H1 (cell line): ENCODE measurements at regions not wholly inside any gene's neighbourhood (a gene's known extent, or its start where the extent isn't known, plus 50 kb on each side); places are given as distances from the start of the nearest gene placed in this dataset.

ENCODE experiments used
- BACH1 ChIP-seq: IDR thresholded peaks from 2 replicates; pipeline ENCODE4 v1.6.1; 2012; ENCODE audit warnings: low read length, improper control_type of control experiment
- CHD2 ChIP-seq: IDR thresholded peaks from 2 replicates; pipeline ENCODE4 v1.6.1; 2012; ENCODE audit warnings: low read length, improper control_type of control experiment
- EP300 ChIP-seq, 2 experiments: IDR thresholded peaks; 1 replicate in 1 of 2; 2 replicates in 1 of 2; pipeline ENCODE4 v1.6.1; 2011 to 2012; ENCODE audit warnings: low read depth in 2 of 2, low read length in 2 of 2, mild to moderate bottlenecking in 2 of 2, borderline replicate concordance in 1 of 2, inconsistent platforms in 1 of 2, moderate library complexity in 1 of 2
- POLR2A ChIP-seq, 2 experiments: IDR thresholded peaks; 1 replicate in 1 of 2; 2 replicates in 1 of 2; pipeline ENCODE4 v1.6.1; 2011; ENCODE audit warnings: low read depth in 2 of 2, low read length in 2 of 2, mild to moderate bottlenecking in 2 of 2; ENCODE audit errors: control extremely low read depth in 1 of 2
- SAP30 ChIP-seq: fragments of 300-600 bp; sonication (generic); IDR thresholded peaks from 2 replicates; pipeline ENCODE4 v1.7.1; 2012; ENCODE audit warnings: low read length, moderate library complexity, mild to moderate bottlenecking, inconsistent platforms; ENCODE audit not compliant: insufficient read depth, insufficient replicate concordance
- SP4 ChIP-seq: IDR thresholded peaks from 2 replicates; pipeline ENCODE4 v1.6.1; 2012; ENCODE audit warnings: low read length, inconsistent platforms
- TAF7 ChIP-seq: optimal IDR thresholded peaks from 2 replicates; pipeline ENCODE3; 2011; ENCODE audit warnings: low read depth, mild to moderate bottlenecking, inconsistent platforms, low read length, moderate library complexity, borderline replicate concordance
- USF2 ChIP-seq: IDR thresholded peaks from 2 replicates; pipeline ENCODE4 v1.6.1; 2011; ENCODE audit warnings: low read length, improper control_type of control experiment
- ZNF274 ChIP-seq: IDR thresholded peaks from 2 replicates; pipeline ENCODE4 v1.7.0; 2012; ENCODE audit warnings: low read length, borderline replicate concordance; ENCODE audit errors: extremely low read depth
- TF ChIP-seq, protein P1 (sequence below): fragments of 300-600 bp; sonication (generic); IDR thresholded peaks from 2 replicates; pipeline ENCODE4 v1.7.1; 2012; ENCODE audit warnings: low read length, moderate library complexity, mild to moderate bottlenecking, inconsistent platforms; ENCODE audit not compliant: insufficient replicate concordance

- TF ChIP-seq, protein P1, sequence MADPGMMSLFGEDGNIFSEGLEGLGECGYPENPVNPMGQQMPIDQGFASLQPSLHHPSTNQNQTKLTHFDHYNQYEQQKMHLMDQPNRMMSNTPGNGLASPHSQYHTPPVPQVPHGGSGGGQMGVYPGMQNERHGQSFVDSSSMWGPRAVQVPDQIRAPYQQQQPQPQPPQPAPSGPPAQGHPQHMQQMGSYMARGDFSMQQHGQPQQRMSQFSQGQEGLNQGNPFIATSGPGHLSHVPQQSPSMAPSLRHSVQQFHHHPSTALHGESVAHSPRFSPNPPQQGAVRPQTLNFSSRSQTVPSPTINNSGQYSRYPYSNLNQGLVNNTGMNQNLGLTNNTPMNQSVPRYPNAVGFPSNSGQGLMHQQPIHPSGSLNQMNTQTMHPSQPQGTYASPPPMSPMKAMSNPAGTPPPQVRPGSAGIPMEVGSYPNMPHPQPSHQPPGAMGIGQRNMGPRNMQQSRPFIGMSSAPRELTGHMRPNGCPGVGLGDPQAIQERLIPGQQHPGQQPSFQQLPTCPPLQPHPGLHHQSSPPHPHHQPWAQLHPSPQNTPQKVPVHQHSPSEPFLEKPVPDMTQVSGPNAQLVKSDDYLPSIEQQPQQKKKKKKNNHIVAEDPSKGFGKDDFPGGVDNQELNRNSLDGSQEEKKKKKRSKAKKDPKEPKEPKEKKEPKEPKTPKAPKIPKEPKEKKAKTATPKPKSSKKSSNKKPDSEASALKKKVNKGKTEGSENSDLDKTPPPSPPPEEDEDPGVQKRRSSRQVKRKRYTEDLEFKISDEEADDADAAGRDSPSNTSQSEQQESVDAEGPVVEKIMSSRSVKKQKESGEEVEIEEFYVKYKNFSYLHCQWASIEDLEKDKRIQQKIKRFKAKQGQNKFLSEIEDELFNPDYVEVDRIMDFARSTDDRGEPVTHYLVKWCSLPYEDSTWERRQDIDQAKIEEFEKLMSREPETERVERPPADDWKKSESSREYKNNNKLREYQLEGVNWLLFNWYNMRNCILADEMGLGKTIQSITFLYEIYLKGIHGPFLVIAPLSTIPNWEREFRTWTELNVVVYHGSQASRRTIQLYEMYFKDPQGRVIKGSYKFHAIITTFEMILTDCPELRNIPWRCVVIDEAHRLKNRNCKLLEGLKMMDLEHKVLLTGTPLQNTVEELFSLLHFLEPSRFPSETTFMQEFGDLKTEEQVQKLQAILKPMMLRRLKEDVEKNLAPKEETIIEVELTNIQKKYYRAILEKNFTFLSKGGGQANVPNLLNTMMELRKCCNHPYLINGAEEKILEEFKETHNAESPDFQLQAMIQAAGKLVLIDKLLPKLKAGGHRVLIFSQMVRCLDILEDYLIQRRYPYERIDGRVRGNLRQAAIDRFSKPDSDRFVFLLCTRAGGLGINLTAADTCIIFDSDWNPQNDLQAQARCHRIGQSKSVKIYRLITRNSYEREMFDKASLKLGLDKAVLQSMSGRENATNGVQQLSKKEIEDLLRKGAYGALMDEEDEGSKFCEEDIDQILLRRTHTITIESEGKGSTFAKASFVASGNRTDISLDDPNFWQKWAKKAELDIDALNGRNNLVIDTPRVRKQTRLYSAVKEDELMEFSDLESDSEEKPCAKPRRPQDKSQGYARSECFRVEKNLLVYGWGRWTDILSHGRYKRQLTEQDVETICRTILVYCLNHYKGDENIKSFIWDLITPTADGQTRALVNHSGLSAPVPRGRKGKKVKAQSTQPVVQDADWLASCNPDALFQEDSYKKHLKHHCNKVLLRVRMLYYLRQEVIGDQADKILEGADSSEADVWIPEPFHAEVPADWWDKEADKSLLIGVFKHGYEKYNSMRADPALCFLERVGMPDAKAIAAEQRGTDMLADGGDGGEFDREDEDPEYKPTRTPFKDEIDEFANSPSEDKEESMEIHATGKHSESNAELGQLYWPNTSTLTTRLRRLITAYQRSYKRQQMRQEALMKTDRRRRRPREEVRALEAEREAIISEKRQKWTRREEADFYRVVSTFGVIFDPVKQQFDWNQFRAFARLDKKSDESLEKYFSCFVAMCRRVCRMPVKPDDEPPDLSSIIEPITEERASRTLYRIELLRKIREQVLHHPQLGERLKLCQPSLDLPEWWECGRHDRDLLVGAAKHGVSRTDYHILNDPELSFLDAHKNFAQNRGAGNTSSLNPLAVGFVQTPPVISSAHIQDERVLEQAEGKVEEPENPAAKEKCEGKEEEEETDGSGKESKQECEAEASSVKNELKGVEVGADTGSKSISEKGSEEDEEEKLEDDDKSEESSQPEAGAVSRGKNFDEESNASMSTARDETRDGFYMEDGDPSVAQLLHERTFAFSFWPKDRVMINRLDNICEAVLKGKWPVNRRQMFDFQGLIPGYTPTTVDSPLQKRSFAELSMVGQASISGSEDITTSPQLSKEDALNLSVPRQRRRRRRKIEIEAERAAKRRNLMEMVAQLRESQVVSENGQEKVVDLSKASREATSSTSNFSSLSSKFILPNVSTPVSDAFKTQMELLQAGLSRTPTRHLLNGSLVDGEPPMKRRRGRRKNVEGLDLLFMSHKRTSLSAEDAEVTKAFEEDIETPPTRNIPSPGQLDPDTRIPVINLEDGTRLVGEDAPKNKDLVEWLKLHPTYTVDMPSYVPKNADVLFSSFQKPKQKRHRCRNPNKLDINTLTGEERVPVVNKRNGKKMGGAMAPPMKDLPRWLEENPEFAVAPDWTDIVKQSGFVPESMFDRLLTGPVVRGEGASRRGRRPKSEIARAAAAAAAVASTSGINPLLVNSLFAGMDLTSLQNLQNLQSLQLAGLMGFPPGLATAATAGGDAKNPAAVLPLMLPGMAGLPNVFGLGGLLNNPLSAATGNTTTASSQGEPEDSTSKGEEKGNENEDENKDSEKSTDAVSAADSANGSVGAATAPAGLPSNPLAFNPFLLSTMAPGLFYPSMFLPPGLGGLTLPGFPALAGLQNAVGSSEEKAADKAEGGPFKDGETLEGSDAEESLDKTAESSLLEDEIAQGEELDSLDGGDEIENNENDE: no peak
- TF ChIP-seq CHD2: no peak
- no peak for TF ChIP-seq ZNF274
- TF ChIP-seq SP4: no peak
- no peak for TF ChIP-seq BACH1
- no peak for TF ChIP-seq TAF7
- no peak for TF ChIP-seq EP300 (IDR thresholded peaks at IDR 0.05; ENCODE audit: borderline replicate concordance in 1 of 2, low read depth in 2 of 2, low read length in 2 of 2)
- no peak for TF ChIP-seq SAP30
- TF ChIP-seq POLR2A (IDR thresholded peaks at IDR 0.05; ENCODE audit: control extremely low read depth in 1 of 2, low read depth in 2 of 2, low read length in 2 of 2): no peak
- TF ChIP-seq USF2: no peak
Measured at GRCh38 chr7:112638675-112639400, 151.4 kb downstream of the TMEM168 start (continued).
